GM12878 (cell line): ENCODE measurements at regions not wholly inside any gene's neighbourhood (a gene's known extent, or its start where the extent isn't known, plus 50 kb on each side); places are given as distances from the start of the nearest gene placed in this dataset.

Source experiments
- CUX1 ChIP-seq: IDR thresholded peaks from 2 replicates; pipeline ENCODE4 v1.6.1; 2012; ENCODE audit warnings: improper control_type of control experiment, low read depth, low read length; ENCODE audit not compliant: insufficient replicate concordance
- KAT2A ChIP-seq: conservative IDR thresholded peaks from 2 replicates; pipeline ENCODE4 v1.6.1; 2011; ENCODE audit warnings: low read depth, low read length; ENCODE audit not compliant: control insufficient read depth
- KDM1A ChIP-seq: fragments of 200-600 bp; sonication (generic); IDR thresholded peaks from 2 replicates; pipeline ENCODE4 v1.6.1; 2016; ENCODE audit warnings: borderline replicate concordance
- PBX3 ChIP-seq: IDR thresholded peaks from 2 replicates; pipeline ENCODE4 v1.6.1; 2011; ENCODE audit warnings: mild to moderate bottlenecking, low read depth, low read length, moderate library complexity; ENCODE audit not compliant: insufficient replicate concordance
- POU2F2 ChIP-seq: IDR thresholded peaks from 3 replicates; pipeline ENCODE4 v1.6.1; 2011; ENCODE audit warnings: low read depth, mild to moderate bottlenecking, low read length, borderline replicate concordance
- SIX5 ChIP-seq: IDR thresholded peaks from 2 replicates; pipeline ENCODE4 v1.6.1; 2011; ENCODE audit warnings: mild to moderate bottlenecking, low read depth, low read length, moderate library complexity; ENCODE audit not compliant: severe bottlenecking
- STAT3 ChIP-seq: IDR thresholded peaks from 2 replicates; pipeline ENCODE4 v1.6.1; 2011; ENCODE audit warnings: low read depth, low read length, improper control_type of control experiment

GRCh38 chr10:78864761-78865537 lies 203.8 kb upstream of the ZMIZ1 start (continued):
- TF ChIP-seq CUX1 = no peak
- TF ChIP-seq KAT2A = no peak
- no peak for TF ChIP-seq POU2F2
- TF ChIP-seq SIX5 = no peak
- TF ChIP-seq STAT3 = no peak
- TF ChIP-seq KDM1A = no peak
- no peak for TF ChIP-seq PBX3
